ENCODE measurements at regions not wholly inside any gene's neighbourhood (a gene's known extent, or its start where the extent isn't known, plus 50 kb on each side); places are given as distances from the start of the nearest gene placed in this dataset.

DNA sequence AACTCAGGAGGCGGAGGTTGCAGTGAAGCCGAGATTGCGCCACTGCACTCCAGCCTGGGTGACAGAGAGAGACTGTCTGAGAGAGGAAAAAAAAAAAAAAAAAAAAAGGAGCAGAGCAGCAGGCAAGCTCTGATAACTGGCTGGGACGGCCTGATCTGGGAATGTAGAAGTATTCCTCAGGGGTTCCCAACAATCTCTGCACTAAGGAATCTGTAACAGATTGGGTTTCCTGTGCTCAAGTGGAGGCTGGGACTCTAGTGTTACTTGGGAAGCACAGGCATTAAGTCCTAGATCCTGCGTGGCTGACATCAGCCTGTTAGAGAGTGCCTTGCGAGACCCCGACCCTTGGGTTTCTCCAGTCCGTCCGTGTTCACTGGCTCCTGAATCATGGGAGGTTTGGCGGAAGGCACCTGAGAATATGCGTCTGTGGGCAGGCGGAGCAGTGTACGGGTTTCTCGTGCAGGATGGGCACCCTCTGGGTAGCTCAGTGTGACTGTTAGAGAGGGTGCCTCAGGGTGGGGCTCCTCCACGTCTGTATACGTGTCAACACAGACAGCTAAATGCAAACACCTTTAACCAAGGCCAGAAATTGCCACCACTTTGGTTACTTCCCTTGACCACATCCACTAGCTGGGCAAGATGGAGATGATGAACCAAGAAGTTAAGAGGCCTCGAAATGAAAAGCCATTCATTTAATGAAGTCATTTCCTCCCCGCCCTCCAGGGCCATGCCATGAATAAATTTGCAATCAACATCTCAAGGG lies 174.9 kb upstream of the RPL38 start:
- Histone ChIP-seq H3K9me3 (ENCODE audit: control insufficient read depth, low read length) (no peaks in the 10 kb centered on the region), H3K4me3 (ENCODE audit: extremely low read depth, insufficient read depth, low read length, poor library complexity, severe bottlenecking) (no peak overlapping the region), H3K27ac (ENCODE audit: low read depth, low read length, severe bottlenecking) (no peak overlapping the region), H3K36me3 (ENCODE audit: control insufficient read depth, insufficient read depth, low read length) (no peaks in the 10 kb centered on the region), H3K4me1 (ENCODE audit: control insufficient read depth, insufficient read depth, low read length, poor library complexity, severe bottlenecking) (peaks cover 5% of the 10 kb centered on the region)
- WGBS, 2 experiments (ENCODE audit: insufficient coverage in 2 of 2), result 94% methylated on average over 13 to 16 of the region's 18 CpGs

GRCh38 chr17:74031316-74032090 lies 172.0 kb upstream of the RPL38 start:
- H3K9me3 ChIP-seq (ENCODE audit: control insufficient read depth, low read length), result no peaks in the 10 kb centered on the region
- H3K4me1 ChIP-seq (ENCODE audit: control insufficient read depth, insufficient read depth, low read length, poor library complexity, severe bottlenecking), result no peaks in the 10 kb centered on the region
- no peak overlapping the region for H3K4me3 ChIP-seq (ENCODE audit: extremely low read depth, insufficient read depth, low read length, poor library complexity, severe bottlenecking)
- WGBS, 2 experiments (ENCODE audit: insufficient coverage in 2 of 2), result 90 to 95% methylated on average over 3 to 14 of the region's 17 CpGs
- no peaks in the 10 kb centered on the region for H3K36me3 ChIP-seq (ENCODE audit: control insufficient read depth, insufficient read depth, low read length)
- H3K27ac ChIP-seq (ENCODE audit: low read depth, low read length, severe bottlenecking), result no peak overlapping the region

GRCh38 chr17:74032222-74032621 lies 171.3 kb upstream of the RPL38 start:
- Histone ChIP-seq H3K27ac (ENCODE audit: low read depth, low read length, severe bottlenecking) (no peak overlapping the region), H3K4me1 (ENCODE audit: control insufficient read depth, insufficient read depth, low read length, poor library complexity, severe bottlenecking) (no peaks in the 10 kb centered on the region), H3K4me3 (ENCODE audit: extremely low read depth, insufficient read depth, low read length, poor library complexity, severe bottlenecking) (no peak overlapping the region), H3K36me3 (ENCODE audit: control insufficient read depth, insufficient read depth, low read length) (no peaks in the 10 kb centered on the region), H3K9me3 (ENCODE audit: control insufficient read depth, low read length) (no peaks in the 10 kb centered on the region)
- 60 to 68% methylated on average over 5 to 6 of the region's 7 CpGs for WGBS, 2 experiments (ENCODE audit: insufficient coverage in 2 of 2)

DNA sequence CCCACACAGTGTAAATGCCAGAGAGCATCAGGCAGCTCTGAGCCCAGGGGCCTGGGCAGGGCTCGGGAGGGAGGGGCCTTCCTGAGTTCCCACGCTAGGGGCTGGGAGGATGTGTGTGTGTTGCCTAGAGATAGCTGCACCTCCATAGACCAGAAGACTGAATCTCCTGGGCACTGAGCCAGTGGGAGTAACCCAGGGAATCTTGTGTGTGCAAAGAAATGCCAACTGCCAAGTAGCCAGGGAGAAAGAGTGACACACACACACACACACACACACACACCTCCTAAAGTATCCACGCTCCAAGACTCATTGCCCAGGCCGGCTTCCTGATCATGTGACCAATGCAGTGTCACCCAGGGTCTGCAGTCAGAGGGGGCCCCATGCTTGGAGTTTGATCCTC lies 166.2 kb upstream of the RPL38 start:
- no peaks in the 10 kb centered on the region for H3K36me3 ChIP-seq (ENCODE audit: control insufficient read depth, insufficient read depth, low read length)
- WGBS, 2 experiments (ENCODE audit: insufficient coverage in 2 of 2), result 76 to 80% methylated on average over 1 to 4 of the region's 4 CpGs
- H3K9me3 ChIP-seq (ENCODE audit: control insufficient read depth, low read length), result no peaks in the 10 kb centered on the region
- H3K4me3 ChIP-seq (ENCODE audit: extremely low read depth, insufficient read depth, low read length, poor library complexity, severe bottlenecking), result no peak overlapping the region
- no peak overlapping the region for H3K27ac ChIP-seq (ENCODE audit: low read depth, low read length, severe bottlenecking)
- H3K4me1 ChIP-seq (ENCODE audit: control insufficient read depth, insufficient read depth, low read length, poor library complexity, severe bottlenecking), result peaks cover 6% of the 10 kb centered on the region

DNA sequence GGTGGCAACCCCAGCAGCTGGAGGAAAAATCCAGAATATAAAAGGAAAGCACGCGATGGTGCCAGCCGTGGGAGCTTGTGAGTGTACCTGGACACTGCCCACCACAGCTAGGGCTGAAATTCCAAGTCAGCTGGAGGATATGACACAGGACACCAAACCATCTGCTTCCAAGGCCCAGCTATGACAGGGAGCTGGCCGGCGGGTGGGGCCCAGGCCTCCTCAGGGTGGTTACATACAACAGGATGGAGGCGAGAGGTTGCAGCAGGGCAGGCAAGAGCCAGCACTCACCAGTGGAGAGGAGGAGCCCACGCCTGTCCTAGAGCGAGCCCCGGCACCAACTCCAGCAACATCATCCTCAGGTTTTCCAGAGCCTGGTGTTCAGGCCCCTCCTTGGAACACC lies 163.2 kb upstream of the RPL38 start:
- 86 to 95% methylated on average over 5 to 6 of the region's 9 CpGs for WGBS, 2 experiments (ENCODE audit: insufficient coverage in 2 of 2)
- Histone ChIP-seq H3K36me3 (ENCODE audit: control insufficient read depth, insufficient read depth, low read length) (no peaks in the 10 kb centered on the region), H3K4me1 (ENCODE audit: control insufficient read depth, insufficient read depth, low read length, poor library complexity, severe bottlenecking) (peaks cover 17% of the 10 kb centered on the region), H3K4me3 (ENCODE audit: extremely low read depth, insufficient read depth, low read length, poor library complexity, severe bottlenecking) (no peak overlapping the region), H3K27ac (ENCODE audit: low read depth, low read length, severe bottlenecking) (no peak overlapping the region), H3K9me3 (ENCODE audit: control insufficient read depth, low read length) (no peaks in the 10 kb centered on the region)

DNA sequence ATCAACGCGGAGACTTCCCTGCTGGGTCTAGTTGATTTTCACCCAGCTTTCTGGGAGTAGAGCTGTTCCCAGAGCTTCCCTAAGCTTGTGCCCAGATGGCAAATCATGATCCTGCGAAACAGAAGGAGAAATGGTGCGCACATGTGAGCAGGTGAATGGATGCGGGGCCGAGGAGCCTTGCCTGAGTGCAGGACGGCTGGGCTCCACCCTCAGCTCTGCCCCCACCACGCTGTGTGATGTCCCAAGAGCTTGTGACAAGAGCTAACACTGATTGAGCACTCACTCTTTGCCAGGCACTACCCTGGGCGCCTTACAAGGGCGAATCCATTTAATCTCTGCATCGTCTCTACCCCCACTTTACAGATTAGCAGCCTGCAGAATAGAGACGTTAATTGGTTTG lies 162.7 kb upstream of the RPL38 start:
- H3K36me3 ChIP-seq (ENCODE audit: control insufficient read depth, insufficient read depth, low read length), result no peaks in the 10 kb centered on the region
- no peak overlapping the region for H3K27ac ChIP-seq (ENCODE audit: low read depth, low read length, severe bottlenecking)
- H3K4me1 ChIP-seq (ENCODE audit: control insufficient read depth, insufficient read depth, low read length, poor library complexity, severe bottlenecking), result peaks cover 17% of the 10 kb centered on the region
- WGBS, 2 experiments (ENCODE audit: insufficient coverage in 2 of 2), result 93 to 95% methylated on average over 10 to 12 of the region's 12 CpGs
- H3K9me3 ChIP-seq (ENCODE audit: control insufficient read depth, low read length), result no peaks in the 10 kb centered on the region
- no peak overlapping the region for H3K4me3 ChIP-seq (ENCODE audit: extremely low read depth, insufficient read depth, low read length, poor library complexity, severe bottlenecking)

- 92 to 93% methylated on average over 11 to 13 of the region's 14 CpGs for WGBS, 2 experiments (ENCODE audit: insufficient coverage in 2 of 2)
- H3K27ac ChIP-seq (ENCODE audit: low read depth, low read length, severe bottlenecking), result no peak overlapping the region
- H3K4me3 ChIP-seq (ENCODE audit: extremely low read depth, insufficient read depth, low read length, poor library complexity, severe bottlenecking), result no peak overlapping the region
- peaks cover 17% of the 10 kb centered on the region for H3K4me1 ChIP-seq (ENCODE audit: control insufficient read depth, insufficient read depth, low read length, poor library complexity, severe bottlenecking)
- no peaks in the 10 kb centered on the region for H3K36me3 ChIP-seq (ENCODE audit: control insufficient read depth, insufficient read depth, low read length)
- no peaks in the 10 kb centered on the region for H3K9me3 ChIP-seq (ENCODE audit: control insufficient read depth, low read length)
Observed at GRCh38 chr17:74041869-74042640, 161.4 kb upstream of the RPL38 start.

DNA sequence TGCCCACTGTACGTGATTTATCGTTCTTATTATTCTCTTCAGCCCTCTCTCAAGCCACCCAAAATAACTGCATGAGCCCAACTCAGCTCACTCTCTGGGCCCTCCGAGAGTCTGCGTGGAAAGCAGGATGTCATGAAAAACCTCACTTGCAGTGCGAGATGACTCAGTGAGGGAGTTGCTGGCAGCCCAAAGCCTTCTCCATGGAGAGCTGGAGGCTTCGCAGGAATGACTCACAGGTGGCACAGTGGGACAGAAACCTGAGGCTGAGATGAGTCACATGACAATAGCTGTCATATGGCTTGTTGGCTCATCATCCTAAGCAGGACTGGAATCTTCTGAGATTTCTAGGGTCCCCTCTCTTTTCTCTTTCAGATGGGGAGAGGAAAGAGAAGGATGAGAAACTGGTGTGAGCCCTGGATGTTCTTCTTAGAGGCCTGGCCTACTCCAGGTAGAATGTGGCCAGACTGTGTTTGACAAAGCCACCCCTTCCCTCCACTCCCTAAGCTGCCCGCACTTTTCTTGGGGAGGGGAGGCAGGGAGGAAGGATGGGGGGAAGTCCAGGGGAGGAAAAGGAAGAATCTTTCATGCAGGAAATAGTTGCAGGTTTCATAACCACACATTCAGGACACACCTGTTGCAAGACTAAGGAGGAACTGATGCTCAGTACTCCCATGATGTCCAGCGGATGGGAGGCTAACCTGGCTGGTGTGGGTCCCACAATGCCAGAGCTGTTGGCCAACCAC lies 160.6 kb upstream of the RPL38 start:
- Histone ChIP-seq H3K4me1 (ENCODE audit: control insufficient read depth, insufficient read depth, low read length, poor library complexity, severe bottlenecking) (peaks cover 17% of the 10 kb centered on the region), H3K27ac (ENCODE audit: low read depth, low read length, severe bottlenecking) (no peak overlapping the region), H3K36me3 (ENCODE audit: control insufficient read depth, insufficient read depth, low read length) (no peaks in the 10 kb centered on the region), H3K9me3 (ENCODE audit: control insufficient read depth, low read length) (no peaks in the 10 kb centered on the region), H3K4me3 (ENCODE audit: extremely low read depth, insufficient read depth, low read length, poor library complexity, severe bottlenecking) (no peak overlapping the region)
- WGBS, 2 experiments (ENCODE audit: insufficient coverage in 2 of 2), result 61 to 70% methylated on average over 7 of the region's 8 CpGs

DNA sequence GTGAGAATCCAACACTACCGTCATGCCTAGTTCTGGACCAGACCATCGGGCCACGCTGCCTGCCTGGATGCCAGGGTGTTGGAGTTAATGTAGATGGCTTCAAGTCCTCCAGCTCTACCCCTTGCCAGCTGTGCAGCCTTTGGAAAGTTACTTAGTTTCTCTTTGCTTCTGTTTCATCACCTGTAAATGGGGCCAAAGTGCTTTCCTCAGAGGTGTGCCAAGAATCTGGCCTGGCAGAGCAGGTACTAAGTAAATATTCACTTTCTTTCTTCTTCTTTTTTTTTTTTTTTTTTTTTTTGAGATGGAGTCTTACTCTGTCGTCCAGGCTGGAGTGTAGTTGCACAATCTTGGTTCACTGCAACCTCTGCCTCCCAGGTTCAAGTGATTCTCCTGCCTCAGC lies 159.5 kb upstream of the RPL38 start:
- Histone ChIP-seq H3K4me3 (ENCODE audit: extremely low read depth, insufficient read depth, low read length, poor library complexity, severe bottlenecking) (no peak overlapping the region), H3K36me3 (ENCODE audit: control insufficient read depth, insufficient read depth, low read length) (no peaks in the 10 kb centered on the region), H3K4me1 (ENCODE audit: control insufficient read depth, insufficient read depth, low read length, poor library complexity, severe bottlenecking) (peaks cover 17% of the 10 kb centered on the region), H3K27ac (ENCODE audit: low read depth, low read length, severe bottlenecking) (no peak overlapping the region), H3K9me3 (ENCODE audit: control insufficient read depth, low read length) (no peaks in the 10 kb centered on the region)
- 0 to 56% methylated on average over 1 to 3 of the region's 4 CpGs for WGBS, 2 experiments (ENCODE audit: insufficient coverage in 2 of 2)

- Histone ChIP-seq H3K36me3 (ENCODE audit: control insufficient read depth, insufficient read depth, low read length) (no peaks in the 10 kb centered on the region), H3K4me3 (ENCODE audit: extremely low read depth, insufficient read depth, low read length, poor library complexity, severe bottlenecking) (no peak overlapping the region), H3K9me3 (ENCODE audit: control insufficient read depth, low read length) (no peaks in the 10 kb centered on the region), H3K4me1 (ENCODE audit: control insufficient read depth, insufficient read depth, low read length, poor library complexity, severe bottlenecking) (peaks cover 17% of the 10 kb centered on the region), H3K27ac (ENCODE audit: low read depth, low read length, severe bottlenecking) (no peak overlapping the region)
- 69 to 73% methylated on average over 10 to 14 of the region's 16 CpGs for WGBS, 2 experiments (ENCODE audit: insufficient coverage in 2 of 2)
Observed at GRCh38 chr17:74045608-74046280, 157.7 kb upstream of the RPL38 start.

All from mesodermal cell (in vitro differentiated cells).